HG02623 (cell line): ENCODE measurements at regions not wholly inside any gene's neighbourhood (a gene's known extent, or its start where the extent isn't known, plus 50 kb on each side); places are given as distances from the start of the nearest gene placed in this dataset.

Experiments
- ATAC-seq: cut with Tn5 transposase; IDR thresholded peaks from one replicate; pipeline ENCODE4 v1.9.1; 2021; ENCODE audit warnings: moderate library complexity; ENCODE audit not compliant: unreplicated experiment

DNA sequence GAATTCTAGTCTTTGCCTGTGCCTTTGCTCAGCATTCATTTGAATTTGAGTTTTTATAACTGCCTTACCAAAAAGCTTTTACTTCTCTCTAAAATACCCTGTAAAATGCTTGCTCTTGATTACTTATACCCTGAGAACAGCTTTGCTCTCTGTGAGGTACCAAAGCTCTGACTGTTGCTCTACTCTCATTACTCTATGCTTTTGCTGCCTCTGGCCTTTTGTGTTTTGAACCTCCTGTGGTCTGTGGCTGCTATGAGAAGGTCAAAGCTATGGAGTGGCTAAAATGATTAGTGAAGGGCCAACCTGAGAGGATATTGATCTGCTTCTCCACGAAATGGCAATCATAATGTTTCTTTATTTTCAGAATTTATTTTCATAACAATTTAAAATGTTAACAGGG is 375.6 kb upstream of the IMPG1 start:
- no peak for ATAC-seq

DNA sequence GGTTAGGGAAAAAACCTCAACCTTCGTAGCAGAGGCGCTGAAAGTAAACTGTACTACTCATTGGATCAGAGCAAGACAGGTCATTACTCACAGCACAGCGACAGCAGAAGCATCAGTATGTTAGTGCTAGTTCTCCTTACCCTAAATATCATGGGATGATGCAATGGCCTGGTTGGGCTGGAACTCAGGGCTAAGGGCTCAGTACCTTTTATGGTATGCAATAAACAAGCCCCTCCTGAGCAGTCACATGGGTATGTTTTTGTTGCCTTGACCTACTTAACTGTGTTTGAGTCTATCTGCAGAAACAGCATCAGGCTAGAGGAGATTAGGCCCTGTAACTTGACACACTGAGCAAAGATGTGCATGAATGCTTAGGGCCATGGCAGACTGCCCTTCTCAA is 369.4 kb upstream of the IMPG1 start:
- no peak for ATAC-seq

GRCh38 chr6:76439811-76440210 is 367.3 kb upstream of the IMPG1 start:
- ATAC-seq = no peak

DNA sequence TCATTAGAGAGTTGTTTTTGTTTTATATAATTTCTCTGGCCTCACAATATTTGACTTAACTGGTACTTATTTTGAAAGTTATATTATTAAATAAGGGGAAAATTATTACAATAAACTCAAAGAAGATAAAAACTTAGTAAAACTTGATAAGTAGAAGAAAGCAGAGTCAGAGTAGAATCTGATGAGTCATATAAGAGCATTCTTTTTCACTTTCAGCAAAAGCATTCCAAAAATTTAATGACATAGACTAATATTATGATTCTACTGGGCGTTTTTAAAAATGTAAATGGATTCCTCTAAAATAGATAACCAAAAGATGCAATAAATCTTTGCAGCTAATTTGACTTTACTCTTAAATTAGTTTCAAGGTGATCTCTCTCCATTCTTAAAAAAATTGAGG is 366.3 kb upstream of the IMPG1 start:
- ATAC-seq = no peak

GRCh38 chr6:76435174-76435573 is 362.7 kb upstream of the IMPG1 start:
- no peak for ATAC-seq

DNA sequence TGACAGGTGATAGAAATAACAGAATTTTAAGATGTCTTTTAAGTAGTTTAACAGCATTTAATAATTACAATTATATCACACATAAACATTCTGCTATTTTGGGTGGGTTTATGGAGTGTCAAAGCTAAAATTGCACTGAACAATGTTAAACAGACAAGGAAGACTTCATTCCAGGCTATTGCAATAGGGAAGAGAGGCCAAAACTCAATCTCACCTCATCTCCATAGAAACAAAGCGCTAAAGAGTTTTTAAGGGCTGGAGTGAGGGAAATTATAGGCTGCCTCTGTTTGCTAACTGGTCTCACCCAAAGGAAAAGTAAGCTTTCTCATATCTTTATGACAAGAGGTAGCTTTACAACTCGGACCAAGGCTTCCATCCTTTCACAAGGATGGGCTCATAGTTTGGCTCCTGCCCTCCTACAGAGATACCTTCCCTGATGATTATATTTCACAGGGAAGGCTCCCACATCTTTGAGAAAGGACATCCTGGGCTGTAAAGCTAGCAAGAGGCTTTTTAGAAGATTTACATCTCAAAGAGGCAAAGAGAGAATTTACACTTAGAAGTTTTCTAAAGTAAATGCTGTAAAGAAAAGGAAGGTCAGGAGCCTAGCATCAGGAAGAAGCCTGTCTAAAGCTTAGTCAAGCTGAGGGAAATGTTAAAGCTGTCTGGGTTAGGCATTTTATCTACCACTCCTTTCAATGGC is 350.2 kb upstream of the IMPG1 start:
- ATAC-seq = no peak

GRCh38 chr6:76420094-76420493 is 347.6 kb upstream of the IMPG1 start:
- ATAC-seq = no peak

DNA sequence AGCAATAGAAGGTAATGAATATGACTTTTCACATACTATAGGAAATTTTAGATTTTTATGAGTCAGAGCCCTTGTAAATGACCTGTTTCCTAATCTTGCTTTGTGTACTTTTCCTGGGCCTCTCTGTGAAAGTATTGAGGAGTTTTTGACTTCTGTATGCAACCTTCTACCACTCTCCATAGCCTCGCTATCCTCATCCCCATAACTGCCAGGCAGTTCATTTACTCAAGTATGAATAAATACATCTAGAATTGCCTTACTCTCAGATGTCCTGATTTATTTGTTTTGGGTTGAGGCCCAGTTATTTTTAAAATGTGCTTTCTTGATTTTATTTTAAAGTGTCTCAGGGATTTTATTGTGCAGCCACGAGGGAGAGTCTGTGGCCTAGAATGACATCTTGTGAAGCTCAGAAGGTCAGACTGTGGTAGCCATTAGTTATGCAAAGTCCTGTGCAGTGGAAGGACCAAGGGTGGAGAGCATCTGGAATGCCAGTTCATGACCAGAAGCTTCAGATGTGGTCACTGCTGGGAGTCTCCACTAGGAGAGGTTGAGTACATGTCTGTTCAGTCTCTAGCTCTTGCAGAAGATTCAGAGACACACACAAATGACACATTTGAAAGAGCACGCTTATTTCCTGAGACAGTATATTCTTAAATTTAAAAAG is 346.2 kb upstream of the IMPG1 start:
- ATAC-seq = no peak

DNA sequence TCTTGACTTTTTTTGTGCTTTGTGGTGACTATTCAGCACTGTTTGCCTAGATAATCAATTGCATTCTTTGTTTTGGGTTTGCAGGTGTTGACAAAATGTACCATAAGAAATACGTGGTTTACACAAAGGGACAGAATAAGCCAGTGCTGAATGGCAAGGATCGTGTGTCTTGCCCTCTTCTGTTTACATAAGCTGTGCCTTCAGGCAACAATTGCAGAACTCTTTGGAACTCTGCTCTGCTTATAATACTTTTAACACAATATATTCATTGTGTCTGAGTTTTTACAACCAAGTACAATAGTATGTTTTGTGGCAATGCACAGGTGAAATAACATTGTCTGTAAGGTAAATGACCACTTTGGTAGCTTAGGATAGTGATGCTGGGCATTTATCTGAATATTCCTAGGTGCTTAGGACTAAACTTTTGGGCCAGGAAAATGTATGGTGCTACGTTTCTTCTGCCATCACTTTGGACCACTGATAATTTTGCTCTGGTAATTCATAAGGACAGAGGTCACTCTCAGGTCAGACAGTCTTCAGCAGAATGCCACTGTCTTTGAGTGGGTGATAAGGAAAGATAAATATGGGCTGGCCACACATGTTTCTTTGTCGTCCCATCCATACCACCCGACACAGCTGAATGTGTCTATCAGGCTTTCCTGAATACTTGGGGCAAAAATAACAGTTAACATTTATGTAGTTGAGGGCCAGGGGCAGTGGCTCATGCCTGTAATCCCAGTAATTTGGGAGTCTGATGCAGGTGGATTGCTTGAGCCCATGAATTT is 344.6 kb upstream of the IMPG1 start:
- no peak for ATAC-seq

DNA sequence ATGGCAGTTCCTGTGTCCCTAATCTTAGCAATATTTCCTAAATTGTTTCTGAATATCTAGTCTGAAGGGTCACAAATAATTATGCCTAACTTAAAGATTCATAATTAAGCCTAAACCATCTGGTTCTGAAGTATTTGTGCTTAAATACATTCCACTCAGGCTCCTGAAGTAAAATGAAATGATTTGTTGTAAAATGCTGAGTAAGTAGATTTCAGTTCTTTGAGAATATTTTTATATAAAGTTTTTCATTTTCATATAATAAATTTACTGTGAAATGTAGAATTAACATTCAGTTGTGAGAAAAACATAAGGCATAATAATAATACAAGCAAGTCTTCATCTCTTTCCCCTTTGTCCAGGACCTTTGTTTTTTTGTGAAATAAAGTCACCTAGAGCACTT is 330.6 kb upstream of the IMPG1 start:
- ATAC-seq = no peak

GRCh38 chr6:76397966-76398365 is 325.5 kb upstream of the IMPG1 start:
- ATAC-seq = no peak

DNA sequence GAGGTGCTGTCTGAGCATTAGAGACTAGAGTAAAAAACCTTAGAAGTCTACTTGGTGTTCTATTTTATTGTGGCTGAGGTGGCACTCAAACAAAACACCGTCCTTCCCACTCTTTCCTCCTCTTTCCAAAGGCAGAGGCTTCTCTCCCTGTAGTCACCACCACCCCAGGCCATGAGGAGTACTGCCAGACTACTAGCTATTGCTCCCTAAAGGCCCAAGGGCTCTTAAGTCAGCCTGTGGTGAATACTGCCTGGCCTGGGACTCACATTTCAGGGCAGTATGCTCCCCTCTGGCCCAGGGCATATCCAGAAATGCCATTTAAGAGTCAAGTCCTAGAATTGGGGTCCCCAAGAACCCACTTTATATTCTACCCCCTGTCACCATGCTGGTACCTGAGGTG is 309.7 kb upstream of the IMPG1 start:
- ATAC-seq = no peak

- ATAC-seq = no peak
Measured at GRCh38 chr6:76381612-76382011, 309.1 kb upstream of the IMPG1 start.

DNA sequence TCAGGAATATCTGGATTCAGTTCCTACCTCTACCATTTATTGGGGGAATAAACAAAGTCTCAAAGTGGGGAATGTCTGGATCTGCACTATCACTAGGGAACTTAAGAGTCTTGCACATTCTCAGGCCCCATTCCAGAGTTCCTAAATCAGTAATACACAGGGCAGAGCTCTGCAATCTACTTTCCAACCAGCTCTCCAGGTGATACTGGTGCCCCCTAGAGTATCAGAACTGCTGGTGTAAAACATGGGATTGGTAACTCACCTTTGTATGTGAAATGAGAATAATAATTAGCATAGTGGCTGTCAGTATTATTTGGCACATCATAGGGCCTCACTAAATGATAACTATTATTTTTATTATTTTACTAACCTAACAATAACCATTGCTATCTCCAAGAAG is 278.8 kb upstream of the IMPG1 start:
- ATAC-seq = no peak

GRCh38 chr6:76347539-76347938 is 275.1 kb upstream of the IMPG1 start:
- no peak for ATAC-seq

DNA sequence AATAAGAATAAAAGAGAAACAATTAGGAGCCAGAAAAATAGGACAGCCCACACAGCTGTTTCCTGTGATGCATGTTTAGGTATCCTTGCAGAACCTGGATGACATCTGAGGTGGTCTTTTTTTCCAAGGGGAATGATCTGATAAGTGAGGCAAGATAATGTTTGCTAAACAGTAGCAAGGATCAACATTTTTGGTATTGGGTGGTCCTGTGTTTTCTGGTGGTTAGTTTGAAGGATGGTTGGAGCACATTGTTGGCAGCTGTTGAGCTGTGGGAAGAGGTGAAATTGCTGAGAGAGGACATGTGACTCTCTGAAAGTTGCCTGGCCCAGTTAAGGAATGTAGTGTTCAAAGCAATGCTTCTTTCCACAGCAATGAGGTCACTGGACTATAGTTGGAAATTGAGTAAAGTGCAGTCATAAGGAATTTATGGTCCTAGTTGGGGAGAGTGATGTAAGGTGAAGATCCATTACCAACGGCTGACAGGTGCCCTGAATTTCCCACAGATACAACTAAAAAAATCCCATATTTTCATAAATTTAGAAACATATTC is 270.2 kb upstream of the IMPG1 start:
- ATAC-seq = no peak

GRCh38 chr6:76330031-76330430 is 257.6 kb upstream of the IMPG1 start:
- no peak for ATAC-seq

GRCh38 chr6:76326871-76327270 is 254.4 kb upstream of the IMPG1 start:
- no peak for ATAC-seq
